ENCODE measurements at regions not wholly inside any gene's neighbourhood (a gene's known extent, or its start where the extent isn't known, plus 50 kb on each side); places are given as distances from the start of the nearest gene placed in this dataset.

- TF ChIP-seq CTCF (IDR thresholded peaks at IDR 0.05) (peak in 1 of 3 experiments; percentile 30), POLR2A (IDR thresholded peaks at IDR 0.05) (no peak)
These were observed 515.7 kb upstream of the ATXN7L3B start for GRCh38 chr12:74021937-74022336.

Measured in testis (tissue), 2 donors.